IMR-90 (cell line): ENCODE measurements at regions not wholly inside any gene's neighbourhood (a gene's known extent, or its start where the extent isn't known, plus 50 kb on each side); places are given as distances from the start of the nearest gene placed in this dataset.

Source experiments
- ATAC-seq: fragments of 200-7000 bp; cut with Tn5 transposase; 2 replicates; pipeline ENCODE4 v1.9.1; 2020; ENCODE audit warnings: low read depth, mild to moderate bottlenecking, moderate library complexity
- BruUV-seq: library from RNA; stranded (reverse); fragments of 400-500 nt; replicated peaks from 2 replicates; lab custom pipeline; 2021; lab: Mats Ljungman, UMichigan
- CTCF ChIA-PET: fragments of 300-600 bp; formaldehyde crosslinking; extraction: SDS; loops from one replicate; lab custom pipeline; 2021; ENCODE audit warnings: antibody characterized with exemption; lab: Yijun Ruan, JAX
- POLR2A ChIA-PET: fragments of 300-600 bp; sonication (Branson Sonifier 250); formaldehyde crosslinking; loops from one replicate; lab custom pipeline; 2022; ENCODE audit warnings: antibody characterized with exemption; ENCODE audit not compliant: unreplicated experiment; lab: Charles Lee
- DNase-seq: peaks from one replicate; pipeline ENCODE4 v3.0.0; 2013
- H2AFZ ChIP-seq: replicated peaks from 2 replicates; pipeline ENCODE3; 2013; ENCODE audit warnings: low read length, mild to moderate bottlenecking; ENCODE audit not compliant: poor library complexity
- H2AK5ac ChIP-seq: 2 replicates; pipeline ENCODE4 v1.6.1; 2013; ENCODE audit warnings: low read depth, low read length, inconsistent platforms
- H2AK9ac ChIP-seq: replicated peaks from 2 replicates; pipeline ENCODE3; 2013; ENCODE audit warnings: mild to moderate bottlenecking, low read depth, low read length, moderate library complexity; ENCODE audit not compliant: poor library complexity
- H2BK120ac ChIP-seq: 2 replicates; pipeline ENCODE4 v1.6.1; 2013; ENCODE audit warnings: low read depth, low read length, inconsistent platforms
- H2BK15ac ChIP-seq: 3 replicates; pipeline ENCODE4 v1.6.1; 2013; ENCODE audit warnings: low read depth, low read length, inconsistent platforms
- H2BK20ac ChIP-seq: 2 replicates; pipeline ENCODE4 v1.6.1; 2013; ENCODE audit warnings: low read depth, mild to moderate bottlenecking, inconsistent platforms, low read length, moderate library complexity
- H2BK5ac ChIP-seq: 2 replicates; pipeline ENCODE4 v1.6.1; 2013; ENCODE audit warnings: mild to moderate bottlenecking, low read depth, low read length, inconsistent platforms; ENCODE audit not compliant: poor library complexity, severe bottlenecking
- H3K14ac ChIP-seq: replicated peaks from 2 replicates; pipeline ENCODE4 v1.6.1; 2013; ENCODE audit warnings: low read depth, low read length, inconsistent platforms
- H3K18ac ChIP-seq: 2 replicates; pipeline ENCODE4 v1.6.1; 2013; ENCODE audit warnings: low read depth, low read length, control low read depth
- H3K23ac ChIP-seq: 2 replicates; pipeline ENCODE4 v1.6.1; 2013; ENCODE audit warnings: low read depth, low read length, inconsistent platforms
- H3K27ac ChIP-seq: 2 replicates; pipeline ENCODE4 v1.5.1; 2013; ENCODE audit warnings: mild to moderate bottlenecking, control low read depth, low read length; ENCODE audit not compliant: insufficient read depth
- H3K27me3 ChIP-seq: 2 replicates; pipeline ENCODE4 v1.6.1; 2013; ENCODE audit warnings: low read length; ENCODE audit not compliant: control insufficient read depth, insufficient read depth
- H3K36me3 ChIP-seq: 2 replicates; pipeline ENCODE4 v1.6.1; 2013; ENCODE audit warnings: low read length, mixed read lengths; ENCODE audit not compliant: control insufficient read depth, insufficient read depth
- H3K4ac ChIP-seq: 2 replicates; pipeline ENCODE4 v1.6.1; 2013; ENCODE audit warnings: low read depth, low read length, inconsistent platforms
- H3K4me1 ChIP-seq: 2 replicates; pipeline ENCODE4 v1.6.1; 2013; ENCODE audit warnings: low read length, mixed read lengths; ENCODE audit not compliant: control insufficient read depth, insufficient read depth
- H3K4me2 ChIP-seq: 2 replicates; pipeline ENCODE4 v1.6.1; 2013; ENCODE audit warnings: low read depth, mild to moderate bottlenecking, control low read depth, low read length, moderate library complexity
- H3K4me3 ChIP-seq: 2 replicates; pipeline ENCODE4 v1.5.1; 2013; ENCODE audit warnings: low read depth, mild to moderate bottlenecking, control low read depth, low read length, moderate library complexity; ENCODE audit not compliant: insufficient read depth
- H3K56ac ChIP-seq: 2 replicates; pipeline ENCODE4 v1.6.1; 2013; ENCODE audit warnings: low read length, inconsistent platforms; ENCODE audit not compliant: insufficient read depth; ENCODE audit errors: extremely low read depth
- H3K79me1 ChIP-seq, 2 experiments: 2 replicates each; pipeline ENCODE4 v1.6.1; 2013; ENCODE audit warnings: low read length in 2 of 2, inconsistent platforms in 1 of 2, low read depth in 1 of 2
- H3K9ac ChIP-seq: 2 replicates; pipeline ENCODE4 v1.6.1; 2013; ENCODE audit warnings: low read depth, low read length, control low read depth
- H3K9me1 ChIP-seq: 2 replicates; pipeline ENCODE4 v1.6.1; 2013; ENCODE audit warnings: low read length, inconsistent platforms; ENCODE audit not compliant: insufficient read depth
- H3K9me3 ChIP-seq: 2 replicates; pipeline ENCODE4 v1.6.1; 2013; ENCODE audit warnings: low read length; ENCODE audit not compliant: control insufficient read depth, insufficient read depth
- H4K20me1 ChIP-seq: 2 replicates; pipeline ENCODE4 v1.6.1; 2013; ENCODE audit warnings: low read length, inconsistent platforms; ENCODE audit not compliant: insufficient read depth
- H4K5ac ChIP-seq: 2 replicates; pipeline ENCODE4 v1.6.1; 2013; ENCODE audit warnings: mild to moderate bottlenecking, low read depth, low read length, control low read depth
- H4K8ac ChIP-seq, 2 experiments: 2 replicates each; pipeline ENCODE4 v1.6.1; 2013; ENCODE audit warnings: low read depth in 2 of 2, low read length in 2 of 2, control low read depth in 1 of 2, inconsistent platforms in 1 of 2
- H4K91ac ChIP-seq: 2 replicates; pipeline ENCODE4 v1.6.1; 2013; ENCODE audit warnings: low read depth, low read length, inconsistent platforms; ENCODE audit not compliant: insufficient read depth
- CHD1 ChIP-seq: IDR thresholded peaks from 2 replicates; pipeline ENCODE4 v1.6.1; 2012; ENCODE audit warnings: low read depth, low read length, improper control_type of control experiment
- CTCF ChIP-seq: conservative IDR thresholded peaks from 2 replicates; pipeline ENCODE4 v1.5.1; 2012; ENCODE audit warnings: mild to moderate bottlenecking, low read depth, low read length, improper control_type of control experiment
- MXI1 ChIP-seq: IDR thresholded peaks from 2 replicates; pipeline ENCODE4 v1.6.1; 2012; ENCODE audit warnings: low read depth, mild to moderate bottlenecking, low read length, moderate library complexity, borderline replicate concordance
- NFE2L2 ChIP-seq: fragments of 150-350 bp; IDR thresholded peaks from 2 replicates; pipeline ENCODE4 v1.6.1; 2016; ENCODE audit warnings: low read depth, mild to moderate bottlenecking, low read length
- RCOR1 ChIP-seq: IDR thresholded peaks from 2 replicates; pipeline ENCODE4 v1.6.1; 2012; ENCODE audit warnings: mild to moderate bottlenecking, low read length, improper control_type of control experiment; ENCODE audit not compliant: insufficient replicate concordance
- SMC3 ChIP-seq: fragments of 150-350 bp; IDR thresholded peaks from 2 replicates; pipeline ENCODE4 v1.6.1; 2016; ENCODE audit warnings: low read depth, mild to moderate bottlenecking, antibody characterized with exemption, low read length, moderate library complexity
- WGBS, 2 experiments: methylation state at CpG; one replicate each; pipeline versions ENCODE4 v1.1.5 to v1.1.7; 2013; ENCODE audit warnings: missing lambda C conversion rate in 2 of 2; ENCODE audit not compliant: insufficient read length in 1 of 2; ENCODE audit errors: extremely low coverage in 2 of 2; 5-methylcytosine and 5-hydroxymethylcytosine counted together
- dilution Hi-C: fragments of 300-500 bp; cut with HindIII; formaldehyde crosslinking; loops from one replicate; pipeline ENCODE4 v1.14.3; 2018; ENCODE audit warnings: low sequenced_read_pairs; ENCODE audit not compliant: unreplicated experiment
- in situ Hi-C: fragments of 300-500 bp; cut with MboI; formaldehyde crosslinking; loops from 3 replicates; pipeline ENCODE4 v1.14.3; 2019; ENCODE audit warnings: low sequenced_read_pairs, inconsistent platforms, mixed read lengths
- intact Hi-C: fragments of 100-400 bp; cut with micrococcal nuclease; formaldehyde crosslinking; loops from 2 replicates; pipeline ENCODE4 v1.10.0; 2022

GRCh38 chr3:190746531-190746930 lies 116.0 kb downstream of the GMNC start:
- no peaks in the 10 kb centered on the region for H4K20me1 ChIP-seq
- H3K27ac ChIP-seq: no peak overlapping the region
- H3K18ac ChIP-seq: no peak overlapping the region
- no peak overlapping the region for H2BK20ac ChIP-seq
- H2BK120ac ChIP-seq: no peak overlapping the region
- TF ChIP-seq CTCF (no peak), CHD1 (no peak), RCOR1 (no peak), MXI1 (no peak), NFE2L2 (no peak), SMC3 (no peak)
- no peak overlapping the region for H3K9ac ChIP-seq
- H2AK5ac ChIP-seq: no peak overlapping the region
- no peak overlapping the region for H2AFZ ChIP-seq
- dilution Hi-C loops: no loop called here
- no peak overlapping the region for H2BK15ac ChIP-seq
- H3K4me1 ChIP-seq: no peaks in the 10 kb centered on the region
- no peak overlapping the region for H4K8ac ChIP-seq
- no peak overlapping the region for H3K4ac ChIP-seq
- no peak overlapping the region for H4K91ac ChIP-seq
- CTCF ChIA-PET: interaction anchor here (1.2 kb wide), 1 partner anchor 42 kb away, joined by 3 read pairs; no protein-coding TSS in a partner anchor
- POLR2A ChIA-PET: no interaction called here
- WGBS, 2 experiments: no CpG with 5 or more reads among the region's 3 CpGs
- no TSS peak for BruUV-seq
- no peaks in the 10 kb centered on the region for H3K36me3 ChIP-seq
- no peak overlapping the region for H3K14ac ChIP-seq
- no peaks in the 10 kb centered on the region for H3K79me1 ChIP-seq
- peaks cover 1% of the 10 kb centered on the region; the same call in 1 of the 2 replicates for H3K27me3 ChIP-seq
- ATAC-seq (peak; percentile 14; the same call in 1 of the 2 replicates), DNase-seq (peak; percentile 2)
- no peak overlapping the region for H4K5ac ChIP-seq
- H3K9me1 ChIP-seq: no peaks in the 10 kb centered on the region
- intact Hi-C loops: no loop called here
- H2BK5ac ChIP-seq: no peak overlapping the region
- H3K23ac ChIP-seq: no peak overlapping the region
- H3K9me3 ChIP-seq: no peaks in the 10 kb centered on the region
- no peak overlapping the region for H3K56ac ChIP-seq
- H3K4me2 ChIP-seq: peak overlapping the region; percentile 19; the same call in 1 of the 2 replicates
- H3K4me3 ChIP-seq: no peak overlapping the region
- H2AK9ac ChIP-seq: no peak overlapping the region
- in situ Hi-C loops: no loop called here
